KBM-7 (cell line): ENCODE measurements at regions not wholly inside any gene's neighbourhood (a gene's known extent, or its start where the extent isn't known, plus 50 kb on each side); places are given as distances from the start of the nearest gene placed in this dataset.
"Not testable (repeated sequence)": the region's sequence is repeated elsewhere in the genome, so short reads cannot be mapped to it uniquely, and the experiment has no call there.

ENCODE experiments used
- DNase-seq: peaks from one replicate; pipeline ENCODE4 v3.0.0-alpha.2; 2015
- in situ Hi-C: fragments of 300-500 bp; cut with MboI; formaldehyde crosslinking; loops from 2 replicates; pipeline ENCODE4 v1.14.3; 2020; ENCODE audit warnings: low sequenced_read_pairs, low pct_unique_long_range_greater_than_20kb, mixed read lengths

- in situ Hi-C loops, result no loop called here
- DNase-seq, result peak; percentile 43
These were observed 51.9 kb upstream of the PTPRJ start for GRCh38 chr11:47928426-47928825.

GRCh38 chr11:47924184-47924691, 56.1 kb upstream of the PTPRJ start:
- in situ Hi-C loops, result no loop called here
- no peak for DNase-seq

- DNase-seq, result no peak
- in situ Hi-C loops, result no loop called here
These were observed 56.7 kb upstream of the PTPRJ start for GRCh38 chr11:47923667-47924066.

DNA sequence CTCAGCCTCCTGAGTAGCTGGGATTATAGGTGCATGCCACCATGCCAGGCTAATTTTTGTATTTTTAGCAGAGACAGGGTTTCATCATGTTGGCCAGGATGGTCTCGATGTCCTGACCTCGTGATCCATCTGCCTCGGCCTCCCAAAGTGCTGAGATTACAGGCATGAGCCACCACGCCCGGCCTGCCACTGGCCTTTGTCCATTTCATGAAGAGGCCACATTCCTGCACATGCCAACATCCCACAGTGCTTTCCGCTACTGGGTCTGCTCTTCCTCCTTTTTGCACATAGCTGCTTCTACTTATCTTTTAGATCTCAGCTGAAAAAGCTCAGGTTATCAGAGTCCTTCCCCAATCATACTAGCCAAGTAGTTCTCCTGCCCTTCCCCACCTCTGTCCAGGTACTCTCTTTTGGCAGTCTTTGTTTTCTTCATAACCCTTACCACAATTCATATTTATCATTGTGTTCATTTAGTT, 59.2 kb upstream of the PTPRJ start:
- DNase-seq, result peak; percentile 36
- in situ Hi-C loops, result not testable (repeated sequence)

- DNase-seq, result no peak
- in situ Hi-C loops, result no loop called here
These were observed 61.4 kb upstream of the PTPRJ start for GRCh38 chr11:47918882-47919495.

DNA sequence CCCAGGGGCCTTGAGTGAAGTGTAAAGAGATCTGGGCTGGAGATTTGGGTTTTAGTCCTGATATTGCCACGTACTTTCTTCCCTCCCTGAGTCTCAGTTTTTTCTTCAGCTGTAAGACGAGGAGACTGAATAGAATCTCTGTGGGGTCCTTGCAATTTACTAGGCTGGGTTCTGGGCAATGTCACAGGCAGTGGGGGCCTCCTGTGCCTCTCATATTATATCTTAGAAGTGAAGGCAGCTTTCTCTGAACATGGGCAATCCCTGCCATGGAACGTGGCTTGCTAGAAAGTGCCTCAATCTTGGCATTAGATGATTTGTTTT, 62.0 kb upstream of the PTPRJ start:
- in situ Hi-C loops, result no loop called here
- DNase-seq, result no peak

DNA sequence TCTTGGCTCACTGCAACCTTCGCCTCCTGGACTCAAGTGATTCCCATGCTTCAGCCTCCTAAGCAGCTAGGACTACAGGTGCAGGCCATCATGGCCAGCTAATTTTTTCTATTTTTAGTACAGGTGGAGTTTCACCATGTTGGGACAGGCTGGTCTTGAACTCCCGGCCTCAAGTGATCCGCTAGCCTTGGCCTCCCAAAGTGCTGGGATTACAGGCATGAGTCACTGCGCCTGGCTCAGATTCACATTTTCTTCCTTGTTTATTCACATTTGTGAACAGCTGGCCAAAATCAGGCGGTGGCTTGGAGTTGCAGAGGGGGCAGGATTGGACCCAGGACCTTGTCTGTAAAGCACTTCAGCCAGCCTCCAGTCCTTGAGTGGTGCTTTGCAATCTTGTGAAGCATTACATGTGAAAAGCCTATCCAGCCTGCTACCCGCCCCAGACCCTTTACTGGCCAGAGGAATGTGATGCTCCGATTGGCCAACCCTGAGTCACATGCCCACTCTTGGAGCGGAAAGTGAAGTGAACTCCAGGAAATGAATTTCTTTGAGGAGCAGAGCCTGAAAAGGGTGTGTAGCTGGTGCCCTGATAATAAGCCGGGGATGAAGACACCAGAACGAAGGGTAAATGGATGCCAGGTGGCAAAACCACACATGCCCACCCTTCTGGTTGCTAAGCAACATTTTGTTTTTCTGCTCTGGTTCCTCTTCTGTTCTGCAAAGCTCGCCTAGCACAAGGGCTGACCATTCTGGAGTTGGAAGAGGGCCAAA, 62.6 kb upstream of the PTPRJ start:
- in situ Hi-C loops, result no loop called here
- peak; percentile 93 for DNase-seq

DNA sequence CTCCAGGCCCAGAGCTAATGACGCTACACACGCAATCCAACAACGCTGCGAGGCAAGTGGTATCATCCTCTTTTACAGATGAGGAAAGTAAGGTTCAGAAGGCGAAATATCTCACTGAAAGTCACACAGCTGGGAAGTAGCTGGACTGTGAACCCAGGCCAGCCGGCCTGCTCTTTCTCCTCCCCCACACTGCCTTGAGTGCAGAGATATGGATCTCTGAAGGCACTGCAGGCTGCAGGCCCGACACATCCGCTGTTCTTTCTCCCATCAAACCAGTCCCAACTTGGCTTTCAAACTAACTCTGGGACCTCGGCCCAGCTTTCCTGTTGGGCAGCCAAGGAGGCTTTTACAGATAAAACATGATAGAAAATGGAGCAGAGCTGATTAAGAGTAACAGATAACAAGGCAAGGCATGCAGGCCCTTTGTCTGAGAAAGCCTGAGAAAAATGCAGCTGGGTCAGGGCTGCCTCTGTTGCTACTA, 64.0 kb upstream of the PTPRJ start:
- no peak for DNase-seq
- in situ Hi-C loops, result no loop called here

DNA sequence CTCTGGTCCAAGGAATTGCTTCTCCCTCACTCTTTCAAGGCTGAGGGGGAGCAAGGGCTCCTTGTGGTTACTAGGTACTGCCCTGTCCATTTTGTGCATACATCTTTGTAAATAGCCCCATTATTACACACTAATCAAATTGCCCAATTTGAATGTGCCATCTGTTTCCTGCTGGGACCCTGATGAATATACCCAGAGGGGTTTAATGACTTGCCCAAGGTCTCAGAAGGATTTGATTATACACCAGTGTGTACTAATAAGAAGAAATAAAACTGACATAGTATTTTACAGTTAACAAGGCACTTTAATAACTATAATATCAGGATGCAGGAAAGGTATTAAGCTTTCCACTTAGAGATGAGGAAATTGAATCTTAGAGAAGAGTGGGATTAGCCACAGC, 64.6 kb upstream of the PTPRJ start:
- DNase-seq, result no peak
- in situ Hi-C loops, result no loop called here

DNA sequence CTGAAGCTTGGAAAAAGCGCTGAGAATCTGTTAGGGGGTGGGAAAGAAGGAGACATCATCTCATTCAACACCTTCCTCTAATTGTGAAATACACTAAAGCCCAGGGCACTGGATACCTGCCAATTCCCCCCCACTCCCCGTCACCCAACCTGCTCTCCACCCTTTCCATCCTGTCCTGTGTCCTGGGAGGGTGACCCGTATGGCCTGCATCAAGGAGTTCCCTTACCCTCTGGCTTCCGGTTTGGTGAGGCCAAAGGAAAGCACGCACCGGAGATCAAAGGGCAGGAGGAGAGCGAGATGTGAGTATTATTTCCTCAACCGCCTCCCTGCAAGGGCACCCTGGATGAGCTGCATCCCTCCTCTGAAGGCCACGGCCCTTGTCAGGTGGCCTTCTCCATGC, 65.0 kb upstream of the PTPRJ start:
- in situ Hi-C loops, result no loop called here
- no peak for DNase-seq

- no peak for DNase-seq
- in situ Hi-C loops, result no loop called here
These were observed 65.6 kb upstream of the PTPRJ start for GRCh38 chr11:47914743-47915142.

DNA sequence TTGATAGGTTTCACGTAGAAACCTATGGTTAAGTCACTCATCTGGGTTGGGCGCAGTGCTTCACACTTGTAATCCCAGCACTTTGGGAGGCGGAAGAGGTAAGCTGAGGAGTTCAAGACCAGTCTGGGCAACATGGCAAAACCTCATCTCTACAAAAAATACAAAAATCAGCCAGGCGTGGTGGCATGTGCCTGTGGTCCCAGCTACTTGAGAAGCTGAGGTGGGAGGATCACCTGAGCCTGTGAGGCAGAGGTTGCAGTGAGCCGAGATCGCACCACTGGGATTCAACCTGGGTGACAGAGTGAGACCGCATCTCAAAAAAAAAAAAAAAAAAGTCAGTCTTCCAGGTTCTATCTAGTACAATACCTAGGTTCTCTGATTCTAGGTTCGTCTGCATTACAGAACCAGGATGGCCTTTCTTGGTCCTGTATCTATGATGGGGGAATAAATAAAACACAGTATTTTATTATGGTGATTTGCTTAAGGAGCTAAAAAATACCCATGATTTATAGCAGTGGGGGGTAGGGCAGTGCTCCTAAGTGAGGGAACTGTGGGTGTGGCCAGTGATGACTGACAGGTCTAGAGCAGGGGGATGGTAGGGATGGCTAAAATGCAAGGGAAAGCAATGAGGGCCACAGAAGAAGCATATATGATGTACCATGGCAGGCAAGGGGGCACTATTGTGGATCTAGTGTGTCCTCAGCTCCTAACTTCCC, 65.5 kb upstream of the NUP160 start:
- no peak for DNase-seq
- in situ Hi-C loops, result no loop called here

DNA sequence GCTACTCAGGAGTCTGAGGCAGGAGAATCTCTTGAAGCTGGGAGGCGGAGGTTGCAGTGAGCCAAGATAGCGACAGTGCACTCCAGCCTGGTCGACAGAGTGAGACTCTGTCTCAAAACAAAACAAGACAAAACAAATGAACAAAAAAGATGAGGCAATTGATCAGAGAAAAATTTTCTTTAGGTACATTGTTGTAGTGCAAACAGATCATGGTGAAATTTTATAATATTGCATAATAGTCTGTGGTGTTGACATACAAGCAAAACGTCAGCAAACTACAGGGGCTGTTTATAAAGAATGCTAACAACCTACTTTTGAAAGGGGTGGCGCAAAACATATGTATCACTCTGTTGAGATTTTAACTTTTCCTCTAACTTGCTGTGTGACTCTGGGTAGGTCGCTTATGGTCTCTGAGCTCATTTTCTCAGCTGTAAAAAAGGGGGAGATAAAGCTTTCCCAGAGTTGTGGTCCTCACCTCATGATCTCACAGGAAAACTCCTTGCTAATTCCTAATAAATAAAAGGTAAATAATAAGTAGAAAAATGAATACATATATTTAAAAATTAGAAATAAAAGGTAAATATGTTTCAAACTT, 64.8 kb upstream of the NUP160 start:
- DNase-seq, result no peak
- in situ Hi-C loops, result no loop called here

DNA sequence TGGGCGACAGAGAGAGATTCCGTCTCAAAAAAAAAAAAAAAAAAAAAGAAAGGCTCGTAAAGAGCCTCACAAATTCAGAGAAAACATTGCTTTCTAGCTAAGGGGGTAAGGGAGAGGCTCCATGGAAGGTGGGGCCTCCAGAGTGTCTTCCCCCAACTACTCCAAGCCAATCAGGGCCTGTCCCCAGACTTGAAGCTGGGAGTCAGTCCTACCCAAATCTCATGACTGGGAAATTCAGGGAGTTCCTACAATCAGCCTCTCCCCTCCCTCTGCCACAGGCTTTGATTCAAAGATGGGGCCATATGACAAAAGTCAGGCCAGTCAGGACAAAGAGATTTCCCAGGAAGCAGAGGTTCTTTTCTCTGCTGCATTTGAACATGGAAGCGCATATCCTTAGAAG, 63.0 kb upstream of the NUP160 start:
- in situ Hi-C loops, result no loop called here
- no peak for DNase-seq

DNA sequence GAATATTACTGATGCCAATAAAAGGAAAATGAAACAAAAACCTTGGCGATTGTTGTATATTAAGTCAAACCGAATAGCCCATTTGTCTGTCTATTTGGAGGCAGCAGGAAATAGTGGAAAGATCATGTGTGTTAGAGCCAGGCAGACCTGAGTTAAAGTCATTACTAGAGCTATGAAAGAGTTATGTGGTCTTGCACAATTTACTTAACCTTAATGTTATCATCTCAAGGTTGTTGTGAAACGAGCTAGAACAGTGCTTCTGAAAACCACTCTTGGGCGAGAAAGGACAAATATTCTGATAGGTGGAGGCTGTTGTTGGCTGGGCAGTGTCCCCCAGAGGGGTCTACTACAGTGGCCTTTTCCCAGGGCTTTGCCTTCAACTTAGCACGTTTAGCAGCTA, 60.0 kb upstream of the NUP160 start:
- in situ Hi-C loops, result no loop called here
- no peak for DNase-seq

DNA sequence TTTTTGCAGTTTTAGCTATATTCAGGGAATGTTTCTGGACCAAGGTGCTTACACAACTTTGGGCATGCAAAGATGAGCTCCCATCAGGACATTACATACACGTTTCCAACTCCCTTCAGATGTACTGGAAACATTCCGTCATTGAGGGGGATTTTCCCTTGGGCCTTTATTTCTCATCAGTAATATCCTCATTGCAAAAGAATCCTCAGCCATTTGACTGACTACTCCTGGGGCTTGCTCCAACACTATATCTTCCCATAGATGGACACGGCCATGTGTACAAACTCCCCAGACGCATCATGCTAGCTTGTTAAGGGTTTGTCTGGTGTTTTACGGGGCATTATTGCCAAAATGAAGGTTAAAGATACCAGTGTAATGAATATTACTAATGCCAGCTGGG, 59.3 kb upstream of the NUP160 start:
- DNase-seq, result no peak
- in situ Hi-C loops, result no loop called here

DNA sequence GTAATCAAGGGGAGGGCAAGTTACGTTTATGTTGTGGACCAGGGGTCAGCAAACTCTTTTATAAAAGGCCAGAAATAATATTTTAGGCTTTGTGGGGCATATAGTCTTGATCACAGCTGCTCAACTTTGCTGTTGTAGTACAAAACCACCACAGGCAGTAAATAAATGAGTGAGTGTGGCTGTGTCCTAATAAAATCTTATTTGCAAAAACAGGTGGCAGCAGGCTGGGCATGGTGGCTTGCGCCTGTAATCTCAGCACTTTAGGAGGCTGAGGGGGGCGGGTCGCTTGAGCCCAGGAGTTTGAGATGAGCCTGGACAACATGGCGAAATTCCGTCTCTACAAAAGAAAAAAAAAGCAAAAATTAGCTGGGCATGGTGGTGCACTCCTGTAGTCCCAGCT, 57.9 kb upstream of the NUP160 start:
- no peak for DNase-seq
- in situ Hi-C loops, result no loop called here

DNA sequence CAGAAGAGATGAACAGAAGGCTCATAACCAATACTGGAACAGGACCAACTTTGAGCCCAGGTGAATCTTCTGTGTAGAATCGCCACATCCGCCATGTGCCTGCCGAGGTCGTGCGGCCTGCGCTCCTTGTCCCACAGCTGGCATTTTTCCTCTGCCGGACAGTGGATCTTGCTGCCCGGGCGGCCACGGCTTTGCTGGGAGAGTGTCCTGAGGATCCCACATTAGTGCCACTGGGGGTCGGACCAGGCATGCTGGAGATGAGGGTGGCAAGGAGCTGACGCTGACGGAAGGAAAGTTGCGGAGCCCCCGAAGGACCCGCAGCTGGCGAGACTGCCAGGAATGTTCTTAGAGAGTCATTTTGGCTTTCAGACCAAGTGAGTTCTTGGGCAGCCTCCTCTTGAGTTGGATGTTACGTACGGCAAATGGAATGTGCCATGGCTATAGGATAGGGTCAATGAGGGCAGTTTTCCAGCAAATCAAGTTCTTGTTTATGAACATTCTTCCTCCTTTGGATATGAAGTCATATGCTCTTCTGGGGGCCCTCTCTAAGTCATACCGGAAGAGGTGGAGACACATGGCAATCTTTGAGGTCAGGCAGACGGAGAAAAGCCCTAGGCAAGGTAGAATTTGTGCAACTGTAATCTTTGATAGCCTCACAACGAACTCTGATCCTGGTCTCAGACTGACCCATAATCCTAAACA, 57.4 kb upstream of the NUP160 start:
- in situ Hi-C loops, result no loop called here
- no peak for DNase-seq

GRCh38 chr11:47904808-47905207, 56.7 kb upstream of the NUP160 start:
- in situ Hi-C loops, result no loop called here
- DNase-seq, result no peak
